GM23338 (cell line): ENCODE measurements at regions not wholly inside any gene's neighbourhood (a gene's known extent, or its start where the extent isn't known, plus 50 kb on each side); places are given as distances from the start of the nearest gene placed in this dataset.

Experiments
- ATAC-seq: fragments of 200-7000 bp; cut with Tn5 transposase; 3 replicates; pipeline ENCODE4 v1.9.1; 2020
- DNase-seq: peaks from one replicate; pipeline ENCODE4 v3.0.0-alpha.2; 2015; ENCODE audit warnings: low spot score
- H2AFZ ChIP-seq: fragments of 200-600 bp; sonication (generic); 2 replicates; pipeline ENCODE4 v1.8.0; 2016; ENCODE audit warnings: antibody characterized with exemption, mild to moderate bottlenecking, moderate library complexity
- H3F3A ChIP-seq: fragments of 200-600 bp; sonication (generic); replicated peaks from 2 replicates; pipeline ENCODE4 v1.8.0; 2017; ENCODE audit warnings: antibody characterized with exemption, mixed run types, low read depth
- H3K27ac ChIP-seq: fragments of 200-600 bp; sonication (generic); 2 replicates; pipeline ENCODE4 v1.6.1; 2016; ENCODE audit warnings: low read depth
- H3K27me3 ChIP-seq: fragments of 200-600 bp; sonication (generic); 2 replicates; pipeline ENCODE4 v1.8.0; 2016; ENCODE audit warnings: mild to moderate bottlenecking, mixed run types, moderate library complexity; ENCODE audit not compliant: insufficient read depth
- H3K36me3 ChIP-seq: fragments of 200-600 bp; sonication (generic); 2 replicates; pipeline ENCODE4 v1.8.0; 2016; ENCODE audit warnings: mild to moderate bottlenecking; ENCODE audit not compliant: insufficient read depth
- H3K4me1 ChIP-seq: fragments of 200-600 bp; sonication (generic); 2 replicates; pipeline ENCODE4 v1.8.0; 2016; ENCODE audit warnings: mild to moderate bottlenecking, moderate library complexity; ENCODE audit not compliant: insufficient read depth
- H3K4me2 ChIP-seq: fragments of 200-600 bp; sonication (generic); 2 replicates; pipeline ENCODE4 v1.7.1; 2017; ENCODE audit warnings: mixed run types
- H3K4me3 ChIP-seq: fragments of 200-600 bp; sonication (generic); 2 replicates; pipeline ENCODE4 v1.6.1; 2016; ENCODE audit warnings: mixed run types
- H3K79me2 ChIP-seq: fragments of 200-600 bp; sonication (generic); replicated peaks from 2 replicates; pipeline ENCODE4 v1.8.0; 2017; ENCODE audit warnings: mild to moderate bottlenecking; ENCODE audit not compliant: insufficient read depth
- H3K9me2 ChIP-seq: fragments of 200-600 bp; sonication (generic); 2 replicates; pipeline ENCODE4 v1.8.0; 2017; ENCODE audit not compliant: insufficient read depth
- H4K20me1 ChIP-seq: fragments of 200-600 bp; sonication (generic); replicated peaks from 2 replicates; pipeline ENCODE4 v1.8.0; 2017; ENCODE audit warnings: mild to moderate bottlenecking; ENCODE audit not compliant: insufficient read depth
- H3K27ac Mint-ChIP-seq: 2 replicates; pipeline ENCODE4 v1.8.0; 2020; ENCODE audit warnings: inconsistent platforms, mild to moderate bottlenecking, moderate library complexity, mixed read lengths
- H3K27me3 Mint-ChIP-seq: 3 replicates; pipeline ENCODE4 v1.8.0; 2022; ENCODE audit warnings: low read depth, mild to moderate bottlenecking, moderate library complexity, mixed read lengths, inconsistent platforms; ENCODE audit not compliant: insufficient read depth, poor library complexity
- H3K36me3 Mint-ChIP-seq: 3 replicates; pipeline ENCODE4 v1.8.0; 2021; ENCODE audit warnings: low read depth, mild to moderate bottlenecking, inconsistent platforms, moderate library complexity, mixed read lengths
- H3K4me1 Mint-ChIP-seq: 3 replicates; pipeline ENCODE4 v1.8.0; 2020; ENCODE audit warnings: mild to moderate bottlenecking, inconsistent platforms, mixed read lengths
- H3K4me3 Mint-ChIP-seq: 3 replicates; pipeline ENCODE4 v1.8.0; 2021; ENCODE audit warnings: moderate library complexity, mild to moderate bottlenecking, inconsistent platforms, mixed read lengths
- H3K9me3 Mint-ChIP-seq: 3 replicates; pipeline ENCODE4 v1.8.0; 2020; ENCODE audit warnings: moderate library complexity, mild to moderate bottlenecking, inconsistent platforms, mixed read lengths
- CREB1 ChIP-seq: fragments of 250-450 bp; sonication (Bioruptor Pico); IDR thresholded peaks from 2 replicates; pipeline ENCODE4 v1.5.0; 2020; ENCODE audit warnings: low read depth, mild to moderate bottlenecking, moderate library complexity
- CTCF ChIP-seq, 2 experiments: fragments of 200-600 bp in 1 of 2; sonication (generic) in 1 of 2; conservative IDR thresholded peaks; 2 replicates each; pipeline versions ENCODE4 v1.5.1 to v1.6.1; 2016 to 2017; ENCODE audit warnings: antibody characterized with exemption in 2 of 2, low read depth in 2 of 2, mild to moderate bottlenecking in 2 of 2, moderate library complexity in 1 of 2
- EZH2 ChIP-seq: fragments of 200-600 bp; sonication (generic); IDR thresholded peaks from one replicate; pipeline ENCODE4 v1.8.0; 2017; ENCODE audit warnings: antibody characterized with exemption, mild to moderate bottlenecking, low read depth; ENCODE audit not compliant: unreplicated experiment
- EZH2phosphoT487 ChIP-seq: fragments of 200-600 bp; sonication (generic); IDR thresholded peaks from one replicate; pipeline ENCODE4 v1.8.1; 2018; ENCODE audit warnings: antibody characterized with exemption; ENCODE audit not compliant: unreplicated experiment
- JUNB ChIP-seq: IDR thresholded peaks from one replicate; pipeline ENCODE4 v1.6.1; 2016; ENCODE audit warnings: antibody characterized with exemption; ENCODE audit not compliant: unreplicated experiment
- POLR2AphosphoS5 ChIP-seq: IDR thresholded peaks from 2 replicates; pipeline ENCODE4 v1.6.1; 2016; ENCODE audit warnings: antibody characterized with exemption, low read depth
- REST ChIP-seq: IDR thresholded peaks from one replicate; pipeline ENCODE4 v1.6.1; 2018; ENCODE audit warnings: antibody characterized with exemption; ENCODE audit not compliant: unreplicated experiment
- STAT1 ChIP-seq: IDR thresholded peaks from one replicate; pipeline ENCODE4 v1.6.1; 2016; ENCODE audit warnings: antibody characterized with exemption; ENCODE audit not compliant: unreplicated experiment
- ZNF114 ChIP-seq: fragments of 250-450 bp; sonication (Bioruptor Pico); IDR thresholded peaks from 2 replicates; pipeline ENCODE4 v1.5.0; 2020; ENCODE audit warnings: mild to moderate bottlenecking, moderate library complexity
- ZNF331 ChIP-seq: fragments of 250-450 bp; sonication (Bioruptor Pico); IDR thresholded peaks from 2 replicates; pipeline ENCODE4 v1.5.0; 2020; ENCODE audit warnings: low read depth, mild to moderate bottlenecking, moderate library complexity

GRCh38 chr7:131879424-131879823 is 323.0 kb upstream of the PODXL start (continued):
- TF ChIP-seq ZNF331 (CRISPR knock-in tag) (no peak), REST (no peak), EZH2phosphoT487 (no peak), CREB1 (CRISPR knock-in tag) (no peak)

GRCh38 chr7:131878777-131879176 is 322.3 kb upstream of the PODXL start:
- DNase-seq (no peak), ATAC-seq (no peak)
- H2AFZ ChIP-seq: no peak overlapping the region
- no peaks in the 10 kb centered on the region; the same call in 1 of the 3 replicates for H3K4me1 Mint-ChIP-seq
- no peaks in the 10 kb centered on the region for H3K4me1 ChIP-seq
- no peaks in the 10 kb centered on the region for H4K20me1 ChIP-seq
- TF ChIP-seq EZH2: no peak
- TF ChIP-seq ZNF114 (CRISPR knock-in tag): no peak
- TF ChIP-seq REST: no peak
- TF ChIP-seq CREB1 (CRISPR knock-in tag): no peak
- no peak for TF ChIP-seq JUNB
- no peak for TF ChIP-seq STAT1
- TF ChIP-seq ZNF331 (CRISPR knock-in tag): no peak
- no peak for TF ChIP-seq EZH2phosphoT487
- no peak for TF ChIP-seq POLR2AphosphoS5
- no peak for TF ChIP-seq CTCF (conservative IDR thresholded peaks at IDR 0.05; ENCODE audit: low read depth in 2 of 2)
- no peaks in the 10 kb centered on the region for H3F3A ChIP-seq
- no peaks in the 10 kb centered on the region for H3K9me3 Mint-ChIP-seq
- no peak overlapping the region for H3K27ac Mint-ChIP-seq
- H3K9me2 ChIP-seq: 0 out of 2 replicates have a peak, but pooled peaks cover 21% of the 10 kb centered on the region
- H3K4me3 ChIP-seq: no peak overlapping the region
- no peak overlapping the region for H3K4me3 Mint-ChIP-seq
- H3K27me3 ChIP-seq: no peaks in the 10 kb centered on the region
- H3K36me3 Mint-ChIP-seq: no peaks in the 10 kb centered on the region
- H3K79me2 ChIP-seq: no peaks in the 10 kb centered on the region
- no peaks in the 10 kb centered on the region for H3K36me3 ChIP-seq
- H3K4me2 ChIP-seq: no peak overlapping the region
- H3K27me3 Mint-ChIP-seq: peaks cover 2% of the 10 kb centered on the region
- H3K27ac ChIP-seq: no peak overlapping the region
